Tibial artery (tissue), 4 donors: ENCODE measurements at regions not wholly inside any gene's neighbourhood (a gene's known extent, or its start where the extent isn't known, plus 50 kb on each side); places are given as distances from the start of the nearest gene placed in this dataset.

ENCODE experiments used
- DNase-seq, 2 donors: peaks; one replicate each; pipeline ENCODE4 v3.0.0-alpha.2; 2019
- H3K27ac ChIP-seq, 2 donors: fragments of 200-600 bp; sonication (generic) in 1 of 2; 1 replicate in 1 of 2; 2 replicates in 1 of 2; pipeline ENCODE4 v1.5.1; 2018 to 2019; ENCODE audit warnings: mild to moderate bottlenecking in 1 of 2
- H3K27me3 ChIP-seq, 2 donors: fragments of 200-600 bp; sonication (generic) in 1 of 2; one replicate each; pipeline versions ENCODE4 v1.5.1 to v1.6.0; 2016 to 2019
- H3K36me3 ChIP-seq, 3 donors: fragments of 200-600 bp; sonication (generic) in 2 of 3; one replicate each; pipeline ENCODE4 v1.5.1; 2016 to 2019; ENCODE audit warnings: mild to moderate bottlenecking in 2 of 3
- H3K4me1 ChIP-seq, 4 donors: fragments of 200-600 bp; sonication (generic) in 2 of 4; 1 replicate in 3 of 4; 2 replicates in 1 of 4; pipeline ENCODE4 v1.5.1; 2016 to 2019
- H3K4me3 ChIP-seq, 2 donors: fragments of 200-600 bp; sonication (generic) in 1 of 2; 1 replicate in 1 of 2; 2 replicates in 1 of 2; pipeline ENCODE4 v1.5.1; 2018 to 2019; ENCODE audit warnings: mild to moderate bottlenecking in 2 of 2
- H3K9me3 ChIP-seq, 3 donors: fragments of 200-600 bp; sonication (generic) in 1 of 3; one replicate each; pipeline ENCODE4 v1.5.1; 2016 to 2019
- intact Hi-C: fragments of 100-400 bp; cut with DNase I; formaldehyde crosslinking; loops from one replicate; pipeline ENCODE4 v1.15.0; 2023; ENCODE audit warnings: low total_unique reads
- TF ChIP-seq, protein P1 (sequence below), 2 experiments: fragments of 200-600 bp in 1 of 2; fragments of 450-650 bp in 1 of 2; IDR thresholded peaks; one replicate each; pipeline ENCODE4 v1.5.1; 2017 to 2019; ENCODE audit warnings: antibody characterized with exemption in 2 of 2, mild to moderate bottlenecking in 1 of 2, moderate library complexity in 1 of 2

GRCh38 chr4:29983890-29984289, 736.3 kb upstream of the PCDH7 start:
- DNase-seq, result no peak
- Histone ChIP-seq H3K9me3 (no peaks in the 10 kb centered on the region), H3K36me3 (no peaks in the 10 kb centered on the region), H3K27me3 (no peaks in the 10 kb centered on the region), H3K4me3 (no peak overlapping the region), H3K27ac (no peak overlapping the region), H3K4me1 (no peaks in the 10 kb centered on the region)
- intact Hi-C loops, result no loop called here
- TF ChIP-seq, protein P1, sequence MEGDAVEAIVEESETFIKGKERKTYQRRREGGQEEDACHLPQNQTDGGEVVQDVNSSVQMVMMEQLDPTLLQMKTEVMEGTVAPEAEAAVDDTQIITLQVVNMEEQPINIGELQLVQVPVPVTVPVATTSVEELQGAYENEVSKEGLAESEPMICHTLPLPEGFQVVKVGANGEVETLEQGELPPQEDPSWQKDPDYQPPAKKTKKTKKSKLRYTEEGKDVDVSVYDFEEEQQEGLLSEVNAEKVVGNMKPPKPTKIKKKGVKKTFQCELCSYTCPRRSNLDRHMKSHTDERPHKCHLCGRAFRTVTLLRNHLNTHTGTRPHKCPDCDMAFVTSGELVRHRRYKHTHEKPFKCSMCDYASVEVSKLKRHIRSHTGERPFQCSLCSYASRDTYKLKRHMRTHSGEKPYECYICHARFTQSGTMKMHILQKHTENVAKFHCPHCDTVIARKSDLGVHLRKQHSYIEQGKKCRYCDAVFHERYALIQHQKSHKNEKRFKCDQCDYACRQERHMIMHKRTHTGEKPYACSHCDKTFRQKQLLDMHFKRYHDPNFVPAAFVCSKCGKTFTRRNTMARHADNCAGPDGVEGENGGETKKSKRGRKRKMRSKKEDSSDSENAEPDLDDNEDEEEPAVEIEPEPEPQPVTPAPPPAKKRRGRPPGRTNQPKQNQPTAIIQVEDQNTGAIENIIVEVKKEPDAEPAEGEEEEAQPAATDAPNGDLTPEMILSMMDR (IDR thresholded peaks at IDR 0.05), result no peak

- Histone ChIP-seq H3K27ac (no peak overlapping the region), H3K36me3 (no peaks in the 10 kb centered on the region), H3K9me3 (peaks cover 0 to 2% (median 0%) of the 10 kb centered on the region in 3 donors), H3K4me1 (no peaks in the 10 kb centered on the region), H3K4me3 (no peak overlapping the region), H3K27me3 (no peaks in the 10 kb centered on the region)
- TF ChIP-seq, protein P1 (IDR thresholded peaks at IDR 0.05), result no peak
- intact Hi-C loops, result no loop called here
- no peak for DNase-seq
Measured at GRCh38 chr4:30001628-30002027, 718.5 kb upstream of the PCDH7 start.

- H3K9me3 ChIP-seq, result peaks cover 0 to 2% (median 0%) of the 10 kb centered on the region in 3 donors
- no peaks in the 10 kb centered on the region for H3K36me3 ChIP-seq
- H3K4me1 ChIP-seq, result no peaks in the 10 kb centered on the region
- no peak overlapping the region for H3K27ac ChIP-seq
- intact Hi-C loops, result no loop called here
- TF ChIP-seq, protein P1 (IDR thresholded peaks at IDR 0.05), result no peak
- H3K27me3 ChIP-seq, result no peaks in the 10 kb centered on the region
- DNase-seq, result no peak
- H3K4me3 ChIP-seq, result no peak overlapping the region
Measured at GRCh38 chr4:30002341-30002740, 717.8 kb upstream of the PCDH7 start.

GRCh38 chr4:30005995-30006394, 714.2 kb upstream of the PCDH7 start:
- Histone ChIP-seq H3K4me3 (no peak overlapping the region), H3K36me3 (no peaks in the 10 kb centered on the region), H3K9me3 (peaks cover 0 to 4% (median 0%) of the 10 kb centered on the region in 3 donors), H3K27me3 (no peaks in the 10 kb centered on the region), H3K27ac (no peak overlapping the region), H3K4me1 (no peaks in the 10 kb centered on the region)
- TF ChIP-seq, protein P1 (IDR thresholded peaks at IDR 0.05), result no peak
- no peak for DNase-seq
- intact Hi-C loops, result no loop called here

- Histone ChIP-seq H3K4me3 (no peak overlapping the region), H3K36me3 (no peaks in the 10 kb centered on the region), H3K27ac (no peak overlapping the region), H3K9me3 (no peaks in the 10 kb centered on the region), H3K4me1 (no peaks in the 10 kb centered on the region), H3K27me3 (no peaks in the 10 kb centered on the region)
- TF ChIP-seq, protein P1 (IDR thresholded peaks at IDR 0.05), result no peak
- DNase-seq, result no peak
- intact Hi-C loops, result no loop called here
Measured at GRCh38 chr4:30024526-30024925, 695.6 kb upstream of the PCDH7 start.

DNA sequence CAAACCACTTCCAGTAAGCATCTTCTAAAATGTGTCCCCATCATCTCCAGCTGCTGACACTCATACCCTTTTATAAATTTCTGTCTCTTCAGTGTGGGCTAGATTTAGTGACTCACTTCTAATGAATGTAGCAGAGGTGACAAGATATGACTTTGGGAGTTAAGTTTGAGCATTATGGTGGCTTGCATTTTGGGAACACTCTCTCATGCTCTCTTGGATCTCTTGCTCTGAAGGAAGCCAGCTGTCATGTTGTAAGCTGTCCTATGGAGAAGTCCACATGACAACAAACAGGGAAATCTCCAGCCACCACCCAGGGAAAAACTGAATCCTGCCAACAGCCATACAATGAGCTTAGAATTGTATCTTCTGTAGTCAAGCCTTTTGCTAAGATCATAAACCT, 691.3 kb upstream of the PCDH7 start:
- no peaks in the 10 kb centered on the region for H3K27me3 ChIP-seq
- intact Hi-C loops, result no loop called here
- H3K4me1 ChIP-seq, result no peaks in the 10 kb centered on the region
- H3K9me3 ChIP-seq, result no peaks in the 10 kb centered on the region
- H3K36me3 ChIP-seq, result no peaks in the 10 kb centered on the region
- H3K4me3 ChIP-seq, result no peak overlapping the region
- TF ChIP-seq, protein P1 (IDR thresholded peaks at IDR 0.05), result no peak
- no peak for DNase-seq
- H3K27ac ChIP-seq, result no peak overlapping the region
